Endothelial cell of hepatic sinusoid (primary cell): ENCODE measurements at regions not wholly inside any gene's neighbourhood (a gene's known extent, or its start where the extent isn't known, plus 50 kb on each side); places are given as distances from the start of the nearest gene placed in this dataset.

Source experiments
- in situ Hi-C: cut with HindIII; loops from 2 replicates; pipeline ENCODE4 v1.10.0; 2017; ENCODE audit warnings: low sequenced_read_pairs

GRCh38 chr12:88958153-88958552 lies 377.9 kb upstream of the KITLG start:
- in situ Hi-C loops: no loop called here

DNA sequence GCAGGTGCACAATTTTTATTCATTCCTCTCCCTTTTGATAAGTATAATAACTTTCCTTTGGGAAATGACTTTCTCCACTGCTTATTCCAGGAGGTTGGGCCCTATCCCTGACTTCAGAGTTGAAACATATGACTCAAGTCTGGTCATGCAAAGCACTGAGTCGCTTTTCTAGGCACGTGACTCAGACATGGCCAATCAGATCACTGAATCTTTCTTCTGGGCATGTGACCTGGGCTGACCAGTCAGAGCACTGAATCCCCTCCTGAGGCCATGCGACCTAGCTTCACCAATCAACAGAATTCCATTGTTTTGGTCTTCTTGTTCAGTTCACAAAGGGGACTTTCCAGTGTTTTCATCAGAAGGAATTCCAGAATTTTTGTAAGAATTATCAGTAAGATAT lies 377.1 kb upstream of the KITLG start:
- in situ Hi-C loops: no loop called here

GRCh38 chr12:88955531-88955930 lies 375.3 kb upstream of the KITLG start:
- in situ Hi-C loops: no loop called here

DNA sequence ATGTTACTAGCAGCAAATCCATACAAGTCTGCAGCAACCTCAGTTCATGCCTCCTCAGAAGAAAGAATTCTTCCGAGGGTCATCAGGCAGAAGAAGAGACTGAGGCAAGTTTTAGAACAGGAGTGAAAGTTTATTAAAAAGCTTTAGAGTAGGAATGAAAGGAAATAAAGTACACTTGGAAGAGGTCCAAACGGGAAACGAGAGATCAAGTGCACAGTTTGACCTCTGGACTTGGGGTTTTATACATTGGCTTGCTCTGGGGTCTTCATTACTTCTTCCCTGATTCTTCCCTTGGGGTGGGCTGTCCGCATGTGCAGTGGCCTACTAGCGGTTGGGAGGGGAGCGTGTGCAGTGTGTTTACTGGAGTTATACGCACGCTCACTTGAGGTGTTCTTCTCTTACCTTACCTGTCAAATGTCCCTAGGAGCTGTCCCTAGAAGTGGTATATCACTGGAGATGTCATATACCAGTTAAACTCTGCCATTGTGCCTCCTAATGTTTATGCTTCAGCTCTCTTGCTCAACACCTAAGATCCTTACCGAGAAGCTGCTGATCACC lies 372.8 kb upstream of the KITLG start:
- in situ Hi-C loops: no loop called here

DNA sequence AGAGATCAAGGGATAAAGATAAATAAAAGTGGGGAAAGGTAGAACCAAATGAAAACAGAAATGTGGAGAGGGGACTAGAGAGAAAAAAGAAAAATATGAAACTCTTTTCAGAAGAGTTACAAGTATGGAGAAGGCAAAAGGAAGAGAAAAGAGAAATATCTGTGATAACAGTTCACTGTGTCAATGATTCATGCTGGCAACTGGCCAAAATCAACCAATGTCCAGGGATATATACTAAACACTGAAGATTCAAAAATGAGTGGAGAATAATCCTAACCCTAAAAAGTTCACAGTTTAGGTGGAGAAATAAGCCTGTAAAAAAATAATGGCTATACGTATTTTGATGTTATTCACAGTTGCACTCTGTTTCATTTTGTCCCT lies 372.3 kb upstream of the KITLG start:
- in situ Hi-C loops: no loop called here

GRCh38 chr12:88951860-88952561 lies 371.7 kb upstream of the KITLG start:
- in situ Hi-C loops: no loop called here

GRCh38 chr12:88951177-88951576 lies 370.9 kb upstream of the KITLG start:
- in situ Hi-C loops: no loop called here

DNA sequence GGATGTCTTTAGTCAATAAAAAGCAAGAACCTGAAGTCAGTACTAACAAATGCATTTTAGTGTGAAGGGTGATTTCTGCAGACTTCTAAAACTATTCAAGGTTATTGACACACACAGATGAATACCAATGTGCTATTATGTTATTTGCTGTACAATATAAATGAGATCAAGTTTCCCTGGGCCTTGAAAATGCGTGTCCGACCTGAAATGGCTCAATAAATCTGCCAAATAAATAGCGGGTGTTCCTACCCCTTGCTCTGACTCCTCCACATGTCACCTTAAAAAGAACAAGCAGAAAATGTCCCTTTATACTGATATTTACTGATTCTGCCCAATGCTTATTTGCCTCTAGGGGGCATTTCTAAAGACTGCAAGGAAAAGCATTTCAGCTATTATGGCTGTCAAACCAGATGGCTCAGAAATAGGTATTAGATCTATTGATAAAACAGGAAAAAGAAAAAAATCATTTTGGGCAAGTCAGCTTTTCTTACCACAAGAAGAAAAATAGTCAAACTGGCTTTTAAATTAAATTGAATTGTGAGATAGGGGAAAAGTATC lies 367.3 kb upstream of the KITLG start:
- in situ Hi-C loops: no loop called here

- in situ Hi-C loops: no loop called here
Measured at GRCh38 chr12:88946372-88946997, 366.2 kb upstream of the KITLG start.

GRCh38 chr12:88945051-88945732 lies 364.9 kb upstream of the KITLG start:
- in situ Hi-C loops: no loop called here

GRCh38 chr12:88944397-88944796 lies 364.1 kb upstream of the KITLG start:
- in situ Hi-C loops: no loop called here

DNA sequence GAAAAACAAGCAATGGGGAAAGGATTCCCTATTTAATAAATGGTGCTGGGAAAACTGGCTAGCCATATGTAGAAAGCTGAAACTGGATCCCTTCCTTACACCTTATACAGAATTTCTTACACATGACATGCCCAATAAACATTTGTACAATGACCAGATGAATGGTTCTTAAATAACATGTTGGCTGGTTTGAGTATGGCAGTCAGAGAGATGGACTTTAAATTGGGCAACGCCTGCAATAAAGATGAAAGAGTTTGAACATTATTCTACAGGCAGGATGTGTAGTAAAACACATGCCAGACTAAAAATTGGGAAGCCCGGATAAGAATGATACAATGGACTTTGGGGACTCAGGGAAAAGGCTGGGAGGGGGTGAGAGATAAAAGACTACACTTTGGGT lies 360.6 kb upstream of the KITLG start:
- in situ Hi-C loops: no loop called here

- in situ Hi-C loops: no loop called here
Measured at GRCh38 chr12:88935856-88936255, 355.6 kb upstream of the KITLG start.

- in situ Hi-C loops: no loop called here
Measured at GRCh38 chr12:88934163-88934747, 354.0 kb upstream of the KITLG start.

GRCh38 chr12:88932457-88932856 lies 352.2 kb upstream of the KITLG start:
- in situ Hi-C loops: no loop called here

DNA sequence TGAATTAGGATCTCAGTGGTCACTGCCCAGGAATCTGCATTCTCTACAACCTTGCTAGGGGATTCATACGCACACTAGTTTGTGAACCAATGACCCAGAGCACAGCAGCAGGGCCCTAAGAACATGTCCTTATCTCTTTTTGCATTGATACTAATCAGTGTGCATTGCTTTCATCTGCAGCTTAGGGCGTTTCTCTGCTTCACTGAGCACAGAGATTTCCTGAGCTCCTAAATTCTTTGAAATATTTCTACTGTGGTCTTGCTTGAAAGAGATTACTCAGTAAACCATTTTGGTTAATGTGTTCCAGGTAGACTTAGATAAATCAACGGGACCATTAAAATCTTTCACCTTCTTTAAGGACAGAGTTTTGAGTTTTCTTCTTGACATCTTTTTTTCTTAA lies 351.3 kb upstream of the KITLG start:
- in situ Hi-C loops: no loop called here

DNA sequence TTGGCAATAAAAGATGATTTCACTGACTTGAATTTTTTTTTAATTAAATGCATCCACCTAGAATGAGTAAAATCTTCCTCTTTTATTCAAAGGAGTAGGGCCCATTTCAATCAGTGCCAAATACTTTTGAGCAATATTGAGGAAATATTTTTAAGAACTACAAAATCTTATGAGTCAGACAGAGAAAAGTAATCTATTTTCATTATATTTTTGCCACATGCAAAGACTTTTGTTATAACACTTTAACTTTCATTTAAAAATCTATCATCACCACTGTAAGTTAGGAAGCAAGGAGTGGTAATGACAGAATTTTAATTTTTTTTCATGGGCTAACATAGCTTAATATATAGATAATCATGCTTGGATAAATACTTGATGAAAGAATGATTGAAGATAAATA lies 345.2 kb upstream of the KITLG start:
- in situ Hi-C loops: no loop called here

DNA sequence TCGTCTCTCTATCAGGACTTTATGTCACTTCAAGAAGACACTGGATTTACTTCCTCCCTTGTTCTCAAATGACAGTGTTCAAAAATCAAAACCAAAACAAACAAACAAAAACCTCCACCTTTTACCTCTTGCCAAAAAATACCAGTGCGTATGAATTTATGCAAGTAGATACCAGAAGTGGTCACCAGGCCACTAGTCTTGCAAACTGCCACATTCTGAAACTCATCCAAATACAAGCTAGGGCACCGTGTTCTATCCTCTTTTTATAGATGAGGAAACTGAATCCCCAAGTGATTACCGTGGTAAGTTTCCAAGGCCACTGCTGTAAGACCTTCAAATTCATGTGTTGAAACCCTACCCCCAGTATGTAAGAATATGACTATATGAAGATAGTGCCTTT lies 343.9 kb upstream of the KITLG start:
- in situ Hi-C loops: no loop called here

DNA sequence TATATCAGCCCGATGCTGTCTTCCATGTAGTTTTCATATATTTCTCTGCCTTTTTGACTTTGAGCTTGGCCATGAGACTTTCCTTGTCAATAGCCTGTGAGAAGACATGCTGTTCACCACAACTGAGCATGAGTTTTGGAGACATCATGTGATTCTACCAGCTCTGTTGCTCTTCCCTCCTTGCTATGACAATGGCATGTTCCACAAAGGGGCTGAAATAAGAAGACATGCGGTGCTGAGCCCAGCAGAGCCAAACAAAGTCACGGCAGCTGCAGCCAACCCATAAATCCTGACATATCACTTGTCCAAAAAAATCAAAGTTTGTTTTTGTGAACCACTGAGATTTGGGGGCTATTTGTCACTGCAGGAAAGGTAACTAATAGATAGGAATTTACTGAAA lies 343.4 kb upstream of the KITLG start:
- in situ Hi-C loops: no loop called here

DNA sequence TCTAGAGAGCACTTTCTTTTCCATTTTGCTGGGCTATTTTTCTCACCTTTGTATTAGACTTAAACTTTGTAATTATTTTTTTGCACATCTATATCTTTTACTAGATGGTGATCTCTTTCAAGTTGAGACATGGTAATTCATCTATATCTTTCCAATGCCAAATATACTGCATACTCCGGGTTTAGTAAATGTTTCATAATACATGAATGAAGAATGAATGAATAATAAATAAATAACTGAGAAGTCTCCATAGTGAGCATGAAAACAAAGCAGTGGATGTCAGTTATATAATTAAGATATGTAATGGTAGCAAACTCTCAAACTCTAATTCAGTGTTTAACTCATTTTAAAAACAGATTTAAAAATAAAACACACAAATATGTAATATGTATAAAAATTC lies 342.5 kb upstream of the KITLG start:
- in situ Hi-C loops: no loop called here

DNA sequence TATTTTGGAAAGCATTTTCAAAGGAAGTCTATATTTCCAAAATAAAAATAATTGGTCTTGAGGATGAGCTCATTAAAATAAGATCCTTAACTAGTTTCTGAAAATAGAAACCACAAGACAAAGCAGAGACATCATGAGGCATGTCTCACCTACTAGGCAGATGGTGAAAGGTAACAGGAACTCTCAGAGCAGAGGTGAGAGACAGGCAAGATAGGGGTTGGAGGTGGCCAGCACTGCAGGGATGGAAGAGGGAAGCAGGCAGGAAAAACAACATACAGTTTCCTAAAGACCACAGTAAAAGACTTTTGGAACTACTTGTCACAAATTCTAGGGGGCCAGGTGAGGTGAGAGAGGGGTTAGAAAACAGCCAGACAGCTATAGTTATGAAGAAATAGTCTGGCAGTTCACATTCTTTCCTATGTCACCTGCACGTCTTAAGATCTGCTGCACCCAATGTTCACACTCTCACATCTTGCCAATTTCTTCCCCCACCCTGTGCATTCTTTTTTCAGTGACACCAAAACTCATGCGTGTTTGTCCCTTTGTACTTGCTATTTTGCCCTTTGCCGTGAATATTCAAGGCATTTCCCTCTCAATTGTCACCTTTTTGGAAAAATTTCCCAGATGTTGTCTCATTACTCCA lies 341.7 kb upstream of the KITLG start:
- in situ Hi-C loops: no loop called here
